ENCODE measurements at regions not wholly inside any gene's neighbourhood (a gene's known extent, or its start where the extent isn't known, plus 50 kb on each side); places are given as distances from the start of the nearest gene placed in this dataset.

- Histone ChIP-seq H3K4me2 (ENCODE audit: insufficient read depth in 1 of 2, low read depth in 2 of 2, low read length in 2 of 2) (peak overlapping the region in 1 of 2 experiments; percentile 47; a peak in 2 of 4 replicates), H3K23me2 (ENCODE audit: low read depth, low read length) (peaks cover 1% of the 10 kb centered on the region), H3K27me3 (replicated peaks in 1 of 4; ENCODE audit: control insufficient read depth in 3 of 4, extremely low read depth in 1 of 4, insufficient read depth in 3 of 4, low read length in 3 of 4) (no peaks in the 10 kb centered on the region), H3K18ac (ENCODE audit: extremely low read depth, low read length) (peak overlapping the region; percentile 81; the same call in 1 of the 2 replicates), H2AFZ (ENCODE audit: low read length) (no peak overlapping the region), H3K4me3 (ENCODE audit: extremely low read depth in 1 of 4, insufficient read depth in 2 of 4, low read depth in 3 of 4, low read length in 4 of 4) (no peak overlapping the region), H3K36me3 (ENCODE audit: control insufficient read depth in 2 of 4, insufficient read depth in 4 of 4, low read length in 3 of 4) (no peaks in the 10 kb centered on the region), H4K91ac (replicated peaks; ENCODE audit: insufficient read length, low read length) (peak overlapping the region; percentile 79), H3K4me1 (replicated peaks in 1 of 4; ENCODE audit: control insufficient read depth in 3 of 4, insufficient read depth in 4 of 4, low read length in 3 of 4) (peaks cover 0 to 24% (median 19%) of the 10 kb centered on the region in 4 experiments; a peak in 6 of 7 replicates), H3K4ac (replicated peaks; ENCODE audit: insufficient read length, low read depth, low read length) (no peak overlapping the region), H2BK5ac (ENCODE audit: low read depth, low read length) (peak overlapping the region; percentile 30; the same call in 1 of the 2 replicates), H3K14ac (ENCODE audit: insufficient read length) (no peak overlapping the region), H3K79me2 (ENCODE audit: control insufficient read depth in 1 of 2, insufficient read depth in 2 of 2, low read length in 2 of 2) (no peaks in the 10 kb centered on the region), H2BK20ac (ENCODE audit: low read length) (0 out of 2 replicates have a peak overlapping the region, but pooled peaks have one; percentile 64), H2AK5ac (ENCODE audit: low read depth, low read length) (0 out of 2 replicates have a peak overlapping the region, but pooled peaks have one; percentile 55), H2BK15ac (ENCODE audit: low read length) (0 out of 2 replicates have a peak overlapping the region, but pooled peaks have one; percentile 34), H3K27ac (ENCODE audit: low read depth, low read length) (no peak overlapping the region), H4K5ac (ENCODE audit: insufficient read length, low read depth, low read length) (no peak overlapping the region), H4K8ac (ENCODE audit: extremely low read depth, insufficient read depth, low read length) (no peak overlapping the region), H2BK12ac (ENCODE audit: low read depth, low read length) (0 out of 2 replicates have a peak overlapping the region, but pooled peaks have one; percentile 75), H3K56ac (replicated peaks; ENCODE audit: insufficient read length, low read depth, low read length) (no peak overlapping the region), H3K9ac (replicated peaks in 1 of 4; ENCODE audit: extremely low read depth in 1 of 4, low read depth in 3 of 4, low read length in 3 of 4) (no peak overlapping the region), H4K20me1 (replicated peaks in 1 of 2; ENCODE audit: control insufficient read depth in 1 of 2, insufficient read depth in 2 of 2, low read length in 2 of 2) (no peaks in the 10 kb centered on the region), H3K9me3 (ENCODE audit: insufficient read depth in 2 of 2, low read depth in 1 of 2, low read length in 1 of 2) (no peaks in the 10 kb centered on the region), H3K23ac (ENCODE audit: insufficient read length) (no peak overlapping the region), H2BK120ac (replicated peaks; ENCODE audit: low read depth, low read length) (peak overlapping the region; percentile 84), H3K79me1 (ENCODE audit: low read depth, low read length) (no peaks in the 10 kb centered on the region)
- DNase-seq (ENCODE audit: low read depth in 1 of 2, low spot score in 2 of 2) = no peak
- FAIRE-seq = no peak
- CTCF ChIA-PET (ENCODE audit: partially characterized antibody) = interaction anchor here (1.1 kb wide), 1 partner anchor 744 kb away, joined by 3 read pairs; no protein-coding TSS in a partner anchor
- TF ChIP-seq SP1 (IDR thresholded peaks at IDR 0.05; ENCODE audit: low read depth, low read length) (no peak), EP300 (IDR thresholded peaks at IDR 0.05; ENCODE audit: borderline replicate concordance in 1 of 2, low read depth in 2 of 2, low read length in 2 of 2) (no peak), GABPA (IDR thresholded peaks at IDR 0.05; ENCODE audit: borderline replicate concordance, insufficient read depth, low read length) (no peak)
- WGBS, 2 experiments (ENCODE audit: extremely low coverage in 1 of 2, insufficient coverage in 1 of 2, insufficient read length in 1 of 2, insufficient replicate concordance in 2 of 2, low coverage in 1 of 2, low lambda C conversion rate in 2 of 2, missing lambda C conversion rate in 1 of 2) = 91% methylated on average over 7 of the region's 7 CpGs; no CpG with 5 or more reads in 1 of the 2 experiments
- POLR2A ChIA-PET (ENCODE audit: partially characterized antibody) = no interaction called here
These were observed 269.7 kb downstream of the ABCC12 start for GRCh38 chr16:47886139-47886538.
